ENCODE measurements at regions not wholly inside any gene's neighbourhood (a gene's known extent, or its start where the extent isn't known, plus 50 kb on each side); places are given as distances from the start of the nearest gene placed in this dataset.

DNA sequence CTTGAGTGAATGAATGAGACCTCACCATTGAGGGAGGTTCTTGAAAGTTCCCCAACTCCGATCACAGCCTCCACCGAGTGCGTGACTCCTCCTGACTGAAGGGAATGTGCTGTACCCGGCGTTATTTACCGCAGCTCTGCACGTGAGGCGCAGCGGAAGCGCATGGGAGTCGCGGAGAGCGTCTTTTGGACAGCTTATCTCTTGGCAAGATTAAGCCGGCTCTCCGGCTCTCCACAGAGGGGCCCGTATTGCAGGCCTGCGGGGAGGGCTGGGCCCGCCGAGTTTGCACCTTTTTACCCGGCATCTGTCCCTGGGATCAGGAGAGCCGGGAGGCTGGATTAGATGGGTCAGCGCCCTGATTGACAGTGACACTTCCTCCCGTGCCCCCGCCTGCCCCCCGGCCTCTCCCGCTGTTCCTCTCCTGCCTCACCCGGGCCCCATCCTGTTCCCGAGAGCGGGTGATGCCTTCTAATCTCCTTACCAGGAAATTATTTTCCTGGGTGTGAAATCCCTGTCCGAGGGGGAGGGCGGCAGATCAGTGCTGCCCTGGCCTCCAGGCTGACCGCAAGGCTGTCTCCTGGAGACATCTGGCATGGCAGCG is 176.3 kb downstream of the INHBB start:
- TF ChIP-seq, protein P1, sequence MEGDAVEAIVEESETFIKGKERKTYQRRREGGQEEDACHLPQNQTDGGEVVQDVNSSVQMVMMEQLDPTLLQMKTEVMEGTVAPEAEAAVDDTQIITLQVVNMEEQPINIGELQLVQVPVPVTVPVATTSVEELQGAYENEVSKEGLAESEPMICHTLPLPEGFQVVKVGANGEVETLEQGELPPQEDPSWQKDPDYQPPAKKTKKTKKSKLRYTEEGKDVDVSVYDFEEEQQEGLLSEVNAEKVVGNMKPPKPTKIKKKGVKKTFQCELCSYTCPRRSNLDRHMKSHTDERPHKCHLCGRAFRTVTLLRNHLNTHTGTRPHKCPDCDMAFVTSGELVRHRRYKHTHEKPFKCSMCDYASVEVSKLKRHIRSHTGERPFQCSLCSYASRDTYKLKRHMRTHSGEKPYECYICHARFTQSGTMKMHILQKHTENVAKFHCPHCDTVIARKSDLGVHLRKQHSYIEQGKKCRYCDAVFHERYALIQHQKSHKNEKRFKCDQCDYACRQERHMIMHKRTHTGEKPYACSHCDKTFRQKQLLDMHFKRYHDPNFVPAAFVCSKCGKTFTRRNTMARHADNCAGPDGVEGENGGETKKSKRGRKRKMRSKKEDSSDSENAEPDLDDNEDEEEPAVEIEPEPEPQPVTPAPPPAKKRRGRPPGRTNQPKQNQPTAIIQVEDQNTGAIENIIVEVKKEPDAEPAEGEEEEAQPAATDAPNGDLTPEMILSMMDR (IDR thresholded peaks at IDR 0.05): no peak
- TF ChIP-seq POLR2A (IDR thresholded peaks at IDR 0.05) (no peak), EP300 (IDR thresholded peaks at IDR 0.05) (no peak)
